ENCODE measurements at regions not wholly inside any gene's neighbourhood (a gene's known extent, or its start where the extent isn't known, plus 50 kb on each side); places are given as distances from the start of the nearest gene placed in this dataset.

GRCh38 chr10:129389194-129389593 lies 77.8 kb upstream of the MGMT start:
- TF ChIP-seq POLR2A (IDR thresholded peaks at IDR 0.05) (no peak), CTCF (IDR thresholded peaks at IDR 0.05) (no peak)
